ENCODE measurements at regions not wholly inside any gene's neighbourhood (a gene's known extent, or its start where the extent isn't known, plus 50 kb on each side); places are given as distances from the start of the nearest gene placed in this dataset.

DNA sequence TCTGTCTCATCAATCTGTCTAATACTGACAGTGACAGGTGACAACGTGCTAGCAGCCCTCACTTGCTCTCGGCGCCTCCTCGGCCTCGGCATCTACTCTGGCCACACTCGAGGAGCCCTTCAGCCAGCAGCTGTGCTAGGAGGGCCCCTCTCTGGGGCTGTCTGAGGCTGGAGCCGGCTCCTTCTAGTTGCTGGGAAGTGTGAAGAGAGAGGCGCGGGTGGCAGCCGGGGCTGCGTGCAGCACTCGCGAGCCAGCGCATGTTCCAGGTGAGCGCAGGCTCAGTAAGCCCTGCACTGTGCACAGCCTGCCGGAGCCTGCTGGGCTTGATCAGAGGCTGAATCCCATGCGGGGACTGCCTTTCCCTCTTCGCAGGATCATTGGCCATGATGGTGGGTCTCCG, 330.7 kb downstream of the CDH10 start:
- Histone ChIP-seq H3K36me3 (replicated peaks in 1 of 2; ENCODE audit: control insufficient read depth in 2 of 2, insufficient read depth in 2 of 2, low read length in 2 of 2) (no peaks in the 10 kb centered on the region), H3K4me2 (ENCODE audit: insufficient read depth, low read length, poor library complexity, severe bottlenecking) (no peak overlapping the region), H4K91ac (ENCODE audit: low read depth, low read length, poor library complexity) (no peak overlapping the region), H3K27ac (replicated peaks; ENCODE audit: low read length) (no peak overlapping the region), H2AK5ac (ENCODE audit: low read depth, low read length) (no peak overlapping the region), H4K8ac (ENCODE audit: low read depth, low read length) (no peak overlapping the region), H3K4me3 (ENCODE audit: low read length in 2 of 2) (no peak overlapping the region), H2BK120ac (ENCODE audit: low read depth, low read length) (no peak overlapping the region), H2BK12ac (ENCODE audit: low read length) (no peak overlapping the region), H2BK15ac (ENCODE audit: low read length) (no peak overlapping the region), H3K27me3 (ENCODE audit: control insufficient read depth in 3 of 3, insufficient read depth in 3 of 3, low read depth in 1 of 3, low read length in 3 of 3) (no peaks in the 10 kb centered on the region), H3K4me1 (ENCODE audit: control insufficient read depth in 2 of 2, insufficient read depth in 1 of 2, low read depth in 1 of 2, low read length in 2 of 2) (no peaks in the 10 kb centered on the region), H3K23ac (ENCODE audit: low read depth, low read length, poor library complexity) (no peak overlapping the region), H2BK5ac (ENCODE audit: low read length) (no peak overlapping the region), H3K79me1 (ENCODE audit: low read depth, low read length) (no peaks in the 10 kb centered on the region), H3K9ac (ENCODE audit: low read depth, low read length, poor library complexity) (no peak overlapping the region), H3K14ac (ENCODE audit: low read length) (no peak overlapping the region), H2AFZ (ENCODE audit: low read length) (no peak overlapping the region), H3K18ac (ENCODE audit: low read length) (no peak overlapping the region), H3K4ac (ENCODE audit: low read length) (no peak overlapping the region), H3K9me3 (replicated peaks in 1 of 2; ENCODE audit: control insufficient read depth in 2 of 2, insufficient read depth in 1 of 2, low read depth in 1 of 2, low read length in 2 of 2) (peaks cover 0 to 2% of the 10 kb centered on the region in 2 donors)
- no CpG with 5 or more reads among the region's 19 CpGs for WGBS, 2 donors (ENCODE audit: extremely low coverage in 2 of 2, insufficient read length in 2 of 2, insufficient replicate concordance in 1 of 2)
- DNase-seq (ENCODE audit: low spot score), result no peak

DNA sequence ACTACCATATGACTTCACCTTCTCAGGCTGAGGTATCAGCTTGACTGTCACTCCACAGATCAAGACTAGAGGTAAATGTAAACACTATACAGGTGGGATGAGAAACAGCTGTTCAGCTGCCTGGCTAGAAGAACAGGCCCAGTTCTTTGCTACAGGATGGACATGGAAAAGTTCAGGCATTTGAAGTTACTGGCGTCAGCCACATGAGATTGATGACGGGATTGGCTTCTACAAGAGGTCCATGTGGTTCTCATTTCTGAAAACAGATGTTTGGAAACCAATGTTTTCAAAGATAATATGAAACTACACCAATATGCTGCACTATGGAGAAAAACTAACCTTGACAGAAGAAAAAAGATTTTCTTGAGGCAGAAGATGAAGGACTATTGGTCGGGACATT, 324.1 kb downstream of the CDH10 start:
- H3K4ac ChIP-seq (ENCODE audit: low read length), result no peak overlapping the region
- no peak overlapping the region for H3K4me2 ChIP-seq (ENCODE audit: insufficient read depth, low read length, poor library complexity, severe bottlenecking)
- no peak for DNase-seq (ENCODE audit: low spot score)
- no peak overlapping the region for H4K91ac ChIP-seq (ENCODE audit: low read depth, low read length, poor library complexity)
- WGBS, 2 donors (ENCODE audit: extremely low coverage in 2 of 2, insufficient read length in 2 of 2, insufficient replicate concordance in 1 of 2), result no CpG with 5 or more reads among the region's 3 CpGs
- no peaks in the 10 kb centered on the region for H3K4me1 ChIP-seq (ENCODE audit: control insufficient read depth in 2 of 2, insufficient read depth in 1 of 2, low read depth in 1 of 2, low read length in 2 of 2)
- no peak overlapping the region for H2BK120ac ChIP-seq (ENCODE audit: low read depth, low read length)
- no peak overlapping the region for H3K4me3 ChIP-seq (ENCODE audit: low read length in 2 of 2)
- no peak overlapping the region for H4K8ac ChIP-seq (ENCODE audit: low read depth, low read length)
- H3K27ac ChIP-seq (replicated peaks; ENCODE audit: low read length), result no peak overlapping the region
- no peaks in the 10 kb centered on the region for H3K27me3 ChIP-seq (ENCODE audit: control insufficient read depth in 3 of 3, insufficient read depth in 3 of 3, low read depth in 1 of 3, low read length in 3 of 3)
- no peak overlapping the region for H2BK12ac ChIP-seq (ENCODE audit: low read length)
- no peaks in the 10 kb centered on the region for H3K36me3 ChIP-seq (replicated peaks in 1 of 2; ENCODE audit: control insufficient read depth in 2 of 2, insufficient read depth in 2 of 2, low read length in 2 of 2)
- H3K9me3 ChIP-seq (replicated peaks in 1 of 2; ENCODE audit: control insufficient read depth in 2 of 2, insufficient read depth in 1 of 2, low read depth in 1 of 2, low read length in 2 of 2), result no peaks in the 10 kb centered on the region
- no peak overlapping the region for H3K9ac ChIP-seq (ENCODE audit: low read depth, low read length, poor library complexity)
- H2AK5ac ChIP-seq (ENCODE audit: low read depth, low read length), result no peak overlapping the region
- H3K23ac ChIP-seq (ENCODE audit: low read depth, low read length, poor library complexity), result no peak overlapping the region
- H2BK15ac ChIP-seq (ENCODE audit: low read length), result no peak overlapping the region
- H3K14ac ChIP-seq (ENCODE audit: low read length), result no peak overlapping the region
- no peak overlapping the region for H2AFZ ChIP-seq (ENCODE audit: low read length)
- H3K18ac ChIP-seq (ENCODE audit: low read length), result no peak overlapping the region
- no peak overlapping the region for H2BK5ac ChIP-seq (ENCODE audit: low read length)
- H3K79me1 ChIP-seq (ENCODE audit: low read depth, low read length), result no peaks in the 10 kb centered on the region

DNA sequence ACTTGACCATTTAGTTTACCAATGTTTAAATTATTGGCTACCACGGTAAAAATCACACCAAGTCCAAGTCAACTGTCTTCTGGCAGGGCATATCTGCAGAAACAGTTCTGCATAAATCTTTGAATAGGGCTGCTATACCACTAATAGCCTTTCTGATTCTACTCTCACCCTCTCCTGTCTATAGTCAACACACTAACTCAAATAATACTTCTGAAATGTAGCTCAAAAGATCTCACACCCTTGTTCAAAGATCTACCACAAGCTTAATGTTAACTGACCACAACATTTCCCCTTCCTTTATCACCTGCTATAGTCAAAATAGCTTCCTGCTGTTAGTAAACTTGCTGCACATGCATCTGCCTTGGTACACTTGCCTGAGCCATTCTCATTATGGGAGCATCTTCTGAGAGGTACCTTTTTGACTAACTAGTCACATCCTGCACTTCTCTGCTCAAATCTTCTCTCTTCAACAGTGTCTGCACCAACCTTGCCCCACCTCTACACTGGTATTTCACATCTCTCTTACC, 319.4 kb downstream of the CDH10 start:
- WGBS, 2 donors (ENCODE audit: extremely low coverage in 2 of 2, insufficient read length in 2 of 2, insufficient replicate concordance in 1 of 2), result no CpG with 5 or more reads among the region's 1 CpG
- Histone ChIP-seq H4K91ac (ENCODE audit: low read depth, low read length, poor library complexity) (no peak overlapping the region), H2AK5ac (ENCODE audit: low read depth, low read length) (no peak overlapping the region), H2BK120ac (ENCODE audit: low read depth, low read length) (no peak overlapping the region), H3K79me1 (ENCODE audit: low read depth, low read length) (no peaks in the 10 kb centered on the region), H3K36me3 (replicated peaks in 1 of 2; ENCODE audit: control insufficient read depth in 2 of 2, insufficient read depth in 2 of 2, low read length in 2 of 2) (no peaks in the 10 kb centered on the region), H2BK15ac (ENCODE audit: low read length) (no peak overlapping the region), H3K4ac (ENCODE audit: low read length) (no peak overlapping the region), H3K27ac (replicated peaks; ENCODE audit: low read length) (no peak overlapping the region), H3K27me3 (ENCODE audit: control insufficient read depth in 3 of 3, insufficient read depth in 3 of 3, low read depth in 1 of 3, low read length in 3 of 3) (no peaks in the 10 kb centered on the region), H3K23ac (ENCODE audit: low read depth, low read length, poor library complexity) (no peak overlapping the region), H3K18ac (ENCODE audit: low read length) (no peak overlapping the region), H3K14ac (ENCODE audit: low read length) (no peak overlapping the region), H3K4me1 (ENCODE audit: control insufficient read depth in 2 of 2, insufficient read depth in 1 of 2, low read depth in 1 of 2, low read length in 2 of 2) (no peaks in the 10 kb centered on the region), H2BK12ac (ENCODE audit: low read length) (no peak overlapping the region), H4K8ac (ENCODE audit: low read depth, low read length) (no peak overlapping the region), H3K4me2 (ENCODE audit: insufficient read depth, low read length, poor library complexity, severe bottlenecking) (no peak overlapping the region), H3K9ac (ENCODE audit: low read depth, low read length, poor library complexity) (no peak overlapping the region), H3K9me3 (replicated peaks in 1 of 2; ENCODE audit: control insufficient read depth in 2 of 2, insufficient read depth in 1 of 2, low read depth in 1 of 2, low read length in 2 of 2) (no peaks in the 10 kb centered on the region), H2AFZ (ENCODE audit: low read length) (no peak overlapping the region), H3K4me3 (ENCODE audit: low read length in 2 of 2) (no peak overlapping the region), H2BK5ac (ENCODE audit: low read length) (no peak overlapping the region)
- no peak for DNase-seq (ENCODE audit: low spot score)

DNA sequence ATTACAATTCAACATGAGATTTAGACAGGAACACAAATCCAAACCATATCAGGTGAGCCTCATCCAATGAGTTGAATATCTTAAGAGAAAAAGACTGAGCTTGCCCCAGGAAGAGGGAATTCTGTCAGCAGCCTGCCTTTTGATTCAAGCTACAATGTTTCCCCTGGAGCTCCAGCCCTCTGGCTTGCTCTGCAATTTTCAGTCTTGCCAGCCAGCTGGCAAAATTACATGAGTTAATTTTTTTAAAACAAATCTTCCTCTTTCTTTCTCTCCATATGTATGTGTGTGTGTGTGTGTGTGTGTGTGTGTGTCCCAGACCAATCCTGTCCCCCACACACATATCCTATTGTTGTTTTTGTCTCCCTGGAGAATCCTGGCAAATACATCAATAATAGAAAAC, 313.2 kb downstream of the CDH10 start:
- Histone ChIP-seq H3K36me3 (replicated peaks in 1 of 2; ENCODE audit: control insufficient read depth in 2 of 2, insufficient read depth in 2 of 2, low read length in 2 of 2) (no peaks in the 10 kb centered on the region), H3K4me2 (ENCODE audit: insufficient read depth, low read length, poor library complexity, severe bottlenecking) (no peak overlapping the region), H2AFZ (ENCODE audit: low read length) (no peak overlapping the region), H3K14ac (ENCODE audit: low read length) (no peak overlapping the region), H3K4me1 (ENCODE audit: control insufficient read depth in 2 of 2, insufficient read depth in 1 of 2, low read depth in 1 of 2, low read length in 2 of 2) (no peaks in the 10 kb centered on the region), H2AK5ac (ENCODE audit: low read depth, low read length) (no peak overlapping the region), H3K27me3 (ENCODE audit: control insufficient read depth in 3 of 3, insufficient read depth in 3 of 3, low read depth in 1 of 3, low read length in 3 of 3) (no peaks in the 10 kb centered on the region), H3K79me1 (ENCODE audit: low read depth, low read length) (no peaks in the 10 kb centered on the region), H2BK5ac (ENCODE audit: low read length) (no peak overlapping the region), H3K4ac (ENCODE audit: low read length) (no peak overlapping the region), H4K8ac (ENCODE audit: low read depth, low read length) (no peak overlapping the region), H2BK120ac (ENCODE audit: low read depth, low read length) (no peak overlapping the region), H3K9ac (ENCODE audit: low read depth, low read length, poor library complexity) (no peak overlapping the region), H3K18ac (ENCODE audit: low read length) (no peak overlapping the region), H4K91ac (ENCODE audit: low read depth, low read length, poor library complexity) (no peak overlapping the region), H3K4me3 (ENCODE audit: low read length in 2 of 2) (no peak overlapping the region), H3K9me3 (replicated peaks in 1 of 2; ENCODE audit: control insufficient read depth in 2 of 2, insufficient read depth in 1 of 2, low read depth in 1 of 2, low read length in 2 of 2) (no peaks in the 10 kb centered on the region), H3K27ac (replicated peaks; ENCODE audit: low read length) (no peak overlapping the region), H3K23ac (ENCODE audit: low read depth, low read length, poor library complexity) (no peak overlapping the region), H2BK15ac (ENCODE audit: low read length) (no peak overlapping the region), H2BK12ac (ENCODE audit: low read length) (no peak overlapping the region)
- no peak for DNase-seq (ENCODE audit: low spot score)
